GM21515 (cell line): ENCODE measurements at regions not wholly inside any gene's neighbourhood (a gene's known extent, or its start where the extent isn't known, plus 50 kb on each side); places are given as distances from the start of the nearest gene placed in this dataset.

Source experiments
- ATAC-seq: cut with Tn5 transposase; IDR thresholded peaks from one replicate; pipeline ENCODE4 v1.9.1; 2021; ENCODE audit not compliant: unreplicated experiment

- no peak for ATAC-seq
Observed at GRCh38 chr10:130368761-130369560, 232.8 kb downstream of the GLRX3 start.

GRCh38 chr10:130369645-130370381, 233.6 kb downstream of the GLRX3 start:
- ATAC-seq, result no peak

GRCh38 chr10:130370721-130371120, 234.5 kb downstream of the GLRX3 start:
- ATAC-seq, result no peak

- ATAC-seq, result no peak
Observed at GRCh38 chr10:130371156-130371555, 235.0 kb downstream of the GLRX3 start.

GRCh38 chr10:130371666-130372065, 235.5 kb downstream of the GLRX3 start:
- ATAC-seq, result no peak

GRCh38 chr10:130372222-130372621, 236.0 kb downstream of the GLRX3 start:
- ATAC-seq, result no peak

GRCh38 chr10:130372866-130373265, 236.7 kb downstream of the GLRX3 start:
- ATAC-seq, result no peak

- ATAC-seq, result no peak
Observed at GRCh38 chr10:130377986-130378540, 241.9 kb downstream of the GLRX3 start.

- ATAC-seq, result no peak
Observed at GRCh38 chr10:130378556-130379400, 242.6 kb downstream of the GLRX3 start.

- no peak for ATAC-seq
Observed at GRCh38 chr10:130380056-130380455, 243.9 kb downstream of the GLRX3 start.

- no peak for ATAC-seq
Observed at GRCh38 chr10:130382031-130382430, 245.8 kb downstream of the GLRX3 start.

GRCh38 chr10:130387936-130388580, 251.9 kb downstream of the GLRX3 start:
- no peak for ATAC-seq

GRCh38 chr10:130388746-130389145, 252.6 kb downstream of the GLRX3 start:
- ATAC-seq, result no peak

- ATAC-seq, result no peak
Observed at GRCh38 chr10:130389906-130390305, 253.7 kb downstream of the GLRX3 start.

- ATAC-seq, result no peak
Observed at GRCh38 chr10:130392031-130392430, 255.8 kb downstream of the GLRX3 start.

- ATAC-seq, result no peak
Observed at GRCh38 chr10:130393342-130393741, 257.2 kb downstream of the GLRX3 start.

- no peak for ATAC-seq
Observed at GRCh38 chr10:130394832-130395231, 258.6 kb downstream of the GLRX3 start.

GRCh38 chr10:130395248-130395936, 259.2 kb downstream of the GLRX3 start:
- no peak for ATAC-seq

- ATAC-seq, result no peak
Observed at GRCh38 chr10:130396044-130396443, 259.9 kb downstream of the GLRX3 start.
